ENCODE measurements at regions not wholly inside any gene's neighbourhood (a gene's known extent, or its start where the extent isn't known, plus 50 kb on each side); places are given as distances from the start of the nearest gene placed in this dataset.

- H4K20me1 ChIP-seq (ENCODE audit: insufficient read depth, low read length): no peaks in the 10 kb centered on the region
- no peak overlapping the region for H2AFZ ChIP-seq (ENCODE audit: low read depth, low read length)
- H3K36me3 ChIP-seq (replicated peaks; ENCODE audit: low read depth, low read length): no peaks in the 10 kb centered on the region
- no peak overlapping the region for H3K4me2 ChIP-seq (ENCODE audit: low read length)
- TF ChIP-seq CTCF (IDR thresholded peaks at IDR 0.05; ENCODE audit: low read depth, low read length) (no peak), EZH2phosphoT487 (IDR thresholded peaks at IDR 0.05; ENCODE audit: low read depth) (no peak)
- H3K27ac ChIP-seq (ENCODE audit: low read length): no peak overlapping the region
- no peaks in the 10 kb centered on the region for H3K9me3 ChIP-seq (ENCODE audit: insufficient read depth, low read length)
- no peaks in the 10 kb centered on the region for H3K4me1 ChIP-seq (ENCODE audit: low read length)
- H3K79me2 ChIP-seq (ENCODE audit: low read length): no peaks in the 10 kb centered on the region
- no peak overlapping the region for H3K9ac ChIP-seq (ENCODE audit: low read length)
- no peak overlapping the region for H3K4me3 ChIP-seq (ENCODE audit: low read length)
- no peaks in the 10 kb centered on the region for H3K27me3 ChIP-seq (ENCODE audit: low read depth, low read length)
Measured at GRCh38 chr5:93090698-93091097, 490.3 kb downstream of the NR2F1-AS1 start.

- H3K36me3 ChIP-seq (replicated peaks; ENCODE audit: low read depth, low read length): no peaks in the 10 kb centered on the region
- no peaks in the 10 kb centered on the region for H4K20me1 ChIP-seq (ENCODE audit: insufficient read depth, low read length)
- H3K27me3 ChIP-seq (ENCODE audit: low read depth, low read length): no peaks in the 10 kb centered on the region
- H3K27ac ChIP-seq (ENCODE audit: low read length): no peak overlapping the region
- no peak overlapping the region for H3K4me2 ChIP-seq (ENCODE audit: low read length)
- no peak overlapping the region for H3K9ac ChIP-seq (ENCODE audit: low read length)
- H3K79me2 ChIP-seq (ENCODE audit: low read length): no peaks in the 10 kb centered on the region
- no peak overlapping the region for H3K4me3 ChIP-seq (ENCODE audit: low read length)
- H3K9me3 ChIP-seq (ENCODE audit: insufficient read depth, low read length): no peaks in the 10 kb centered on the region
- no peak for TF ChIP-seq EZH2phosphoT487 (IDR thresholded peaks at IDR 0.05; ENCODE audit: low read depth)
- H3K4me1 ChIP-seq (ENCODE audit: low read length): no peaks in the 10 kb centered on the region
- H2AFZ ChIP-seq (ENCODE audit: low read depth, low read length): no peak overlapping the region
Measured at GRCh38 chr5:93088592-93089389, 492.2 kb downstream of the NR2F1-AS1 start.

- Histone ChIP-seq H2AFZ (ENCODE audit: low read depth, low read length) (no peak overlapping the region), H3K27ac (ENCODE audit: low read length) (no peak overlapping the region), H3K27me3 (ENCODE audit: low read depth, low read length) (no peaks in the 10 kb centered on the region), H3K9ac (ENCODE audit: low read length) (no peak overlapping the region), H3K4me1 (ENCODE audit: low read length) (peaks cover 3% of the 10 kb centered on the region), H3K36me3 (replicated peaks; ENCODE audit: low read depth, low read length) (no peaks in the 10 kb centered on the region), H4K20me1 (ENCODE audit: insufficient read depth, low read length) (no peaks in the 10 kb centered on the region), H3K4me3 (ENCODE audit: low read length) (no peak overlapping the region), H3K4me2 (ENCODE audit: low read length) (no peak overlapping the region), H3K79me2 (ENCODE audit: low read length) (no peaks in the 10 kb centered on the region), H3K9me3 (ENCODE audit: insufficient read depth, low read length) (no peaks in the 10 kb centered on the region)
- TF ChIP-seq CTCF (IDR thresholded peaks at IDR 0.05; ENCODE audit: low read depth, low read length): no peak
- no peak for TF ChIP-seq EZH2phosphoT487 (IDR thresholded peaks at IDR 0.05; ENCODE audit: low read depth)
Measured at GRCh38 chr5:93087326-93087725, 493.7 kb downstream of the NR2F1-AS1 start.

GRCh38 chr5:93082981-93083380 lies 498.0 kb downstream of the NR2F1-AS1 start:
- no peaks in the 10 kb centered on the region for H3K27me3 ChIP-seq (ENCODE audit: low read depth, low read length)
- H3K9me3 ChIP-seq (ENCODE audit: insufficient read depth, low read length): no peaks in the 10 kb centered on the region
- TF ChIP-seq CTCF (IDR thresholded peaks at IDR 0.05; ENCODE audit: low read depth, low read length) (no peak), EZH2phosphoT487 (IDR thresholded peaks at IDR 0.05; ENCODE audit: low read depth) (no peak)
- H3K4me2 ChIP-seq (ENCODE audit: low read length): no peak overlapping the region
- H3K9ac ChIP-seq (ENCODE audit: low read length): no peak overlapping the region
- H2AFZ ChIP-seq (ENCODE audit: low read depth, low read length): no peak overlapping the region
- H3K4me3 ChIP-seq (ENCODE audit: low read length): no peak overlapping the region
- H3K79me2 ChIP-seq (ENCODE audit: low read length): no peaks in the 10 kb centered on the region
- H3K4me1 ChIP-seq (ENCODE audit: low read length): peaks cover 25% of the 10 kb centered on the region
- H3K27ac ChIP-seq (ENCODE audit: low read length): no peak overlapping the region
- no peaks in the 10 kb centered on the region for H4K20me1 ChIP-seq (ENCODE audit: insufficient read depth, low read length)
- no peaks in the 10 kb centered on the region for H3K36me3 ChIP-seq (replicated peaks; ENCODE audit: low read depth, low read length)

All from OCI-LY3 (cell line).